Uterus (tissue), 3 donors: ENCODE measurements at regions not wholly inside any gene's neighbourhood (a gene's known extent, or its start where the extent isn't known, plus 50 kb on each side); places are given as distances from the start of the nearest gene placed in this dataset.
A peak's percentile ranks its signal among the peaks of the same experiment; 100 is the strongest.

Source experiments
- DNase-seq, 2 donors: peaks; one replicate each; pipeline ENCODE4 v3.0.0-alpha.2; 2019 to 2020
- H3K27ac ChIP-seq, 2 donors: fragments of 200-600 bp; sonication (generic); 1 replicate in 1 of 2; 2 replicates in 1 of 2; pipeline ENCODE4 v1.5.1; 2016 to 2018
- H3K27me3 ChIP-seq, 2 donors: fragments of 200-600 bp; sonication (generic); one replicate each; pipeline ENCODE4 v1.5.1; 2018 to 2019; ENCODE audit warnings: control low read depth in 1 of 2
- H3K36me3 ChIP-seq, 2 donors: fragments of 200-600 bp; sonication (generic); one replicate each; pipeline ENCODE4 v1.5.1; 2019; ENCODE audit warnings: control low read depth in 1 of 2
- H3K4me1 ChIP-seq, 2 donors: fragments of 200-600 bp; sonication (generic); one replicate each; pipeline ENCODE4 v1.5.1; 2018 to 2019; ENCODE audit warnings: control low read depth in 1 of 2
- H3K4me3 ChIP-seq, 2 donors: fragments of 200-600 bp; sonication (generic); 1 replicate in 1 of 2; 2 replicates in 1 of 2; pipeline ENCODE4 v1.5.1; 2018 to 2019; ENCODE audit warnings: mild to moderate bottlenecking in 1 of 2
- H3K9me3 ChIP-seq, 2 donors: fragments of 200-600 bp; sonication (generic); one replicate each; pipeline ENCODE4 v1.5.1; 2019; ENCODE audit warnings: control low read depth in 1 of 2
- CTCF ChIP-seq, 4 experiments: fragments of 200-600 bp in 2 of 4; fragments of 450-650 bp in 2 of 4; sonication (generic) in 2 of 4; IDR thresholded peaks; one replicate each; pipeline ENCODE4 v1.5.1; 2016 to 2019; ENCODE audit warnings: antibody characterized with exemption in 4 of 4, mild to moderate bottlenecking in 2 of 4, moderate library complexity in 1 of 4
- POLR2A ChIP-seq, 2 donors: fragments of 450-650 bp; IDR thresholded peaks; one replicate each; pipeline ENCODE4 v1.6.1; 2016; ENCODE audit warnings: antibody characterized with exemption in 2 of 2, mild to moderate bottlenecking in 1 of 2, moderate library complexity in 1 of 2
- intact Hi-C: fragments of 100-400 bp; cut with DNase I; formaldehyde crosslinking; loops from one replicate; pipeline ENCODE4 v1.15.1; 2023; ENCODE audit warnings: low total_unique reads
- donor health status: DM: yes; HTN: yes; CAD: no.

- no peak for TF ChIP-seq CTCF (IDR thresholded peaks at IDR 0.05)
- no peak for TF ChIP-seq POLR2A (IDR thresholded peaks at IDR 0.05)
- Histone ChIP-seq H3K36me3 (no peaks in the 10 kb centered on the region), H3K4me1 (peaks cover 0 to 19% of the 10 kb centered on the region in 2 donors), H3K27me3 (no peaks in the 10 kb centered on the region), H3K27ac (peak overlapping the region in 1 of 2 donors; percentile 35), H3K4me3 (no peak overlapping the region), H3K9me3 (no peaks in the 10 kb centered on the region)
- intact Hi-C loops: no loop called here
- no peak for DNase-seq
These were observed 58.4 kb upstream of the EPS8L3 start for GRCh38 chr1:109821831-109822745.

GRCh38 chr1:109821221-109821669, 57.5 kb upstream of the EPS8L3 start:
- Histone ChIP-seq H3K9me3 (no peaks in the 10 kb centered on the region), H3K27ac (peak overlapping the region in 1 of 2 donors; percentile 35), H3K4me1 (peaks cover 0 to 19% of the 10 kb centered on the region in 2 donors), H3K36me3 (no peaks in the 10 kb centered on the region), H3K4me3 (no peak overlapping the region), H3K27me3 (no peaks in the 10 kb centered on the region)
- DNase-seq: peak; percentile 46 to 49
- TF ChIP-seq CTCF (IDR thresholded peaks at IDR 0.05) (no peak), POLR2A (IDR thresholded peaks at IDR 0.05) (no peak)
- intact Hi-C loops: no loop called here

GRCh38 chr1:109819906-109820305, 56.2 kb upstream of the EPS8L3 start:
- intact Hi-C loops: no loop called here
- Histone ChIP-seq H3K4me3 (no peak overlapping the region), H3K36me3 (no peaks in the 10 kb centered on the region), H3K27me3 (no peaks in the 10 kb centered on the region), H3K4me1 (peaks cover 0 to 19% of the 10 kb centered on the region in 2 donors), H3K27ac (no peak overlapping the region), H3K9me3 (no peaks in the 10 kb centered on the region)
- TF ChIP-seq POLR2A (IDR thresholded peaks at IDR 0.05) (no peak), CTCF (IDR thresholded peaks at IDR 0.05) (no peak)
- DNase-seq: no peak

- H3K4me1 ChIP-seq: peaks cover 0 to 19% of the 10 kb centered on the region in 2 donors
- TF ChIP-seq CTCF (IDR thresholded peaks at IDR 0.05): no peak
- TF ChIP-seq POLR2A (IDR thresholded peaks at IDR 0.05): no peak
- no peaks in the 10 kb centered on the region for H3K9me3 ChIP-seq
- no peaks in the 10 kb centered on the region for H3K27me3 ChIP-seq
- H3K27ac ChIP-seq: no peak overlapping the region
- DNase-seq: no peak
- H3K4me3 ChIP-seq: no peak overlapping the region
- intact Hi-C loops: no loop called here
- no peaks in the 10 kb centered on the region for H3K36me3 ChIP-seq
These were observed 55.5 kb upstream of the EPS8L3 start for GRCh38 chr1:109818988-109819764.
